Endothelial cell of umbilical vein (primary cell): ENCODE measurements at regions not wholly inside any gene's neighbourhood (a gene's known extent, or its start where the extent isn't known, plus 50 kb on each side); places are given as distances from the start of the nearest gene placed in this dataset.

Experiments
- BruUV-seq: library from RNA; stranded (reverse); fragments of 400-500 nt; replicated peaks from 2 replicates; lab custom pipeline; 2021; lab: Mats Ljungman, UMichigan
- CTCF ChIA-PET: fragments of 300-600, 350-600 bp; sonication (Branson Sonifier 250); formaldehyde crosslinking; loops from one replicate; lab custom pipeline; 2021; ENCODE audit warnings: antibody characterized with exemption, inconsistent platforms; lab: Charles Lee
- POLR2A ChIA-PET: fragments of 300-600, 350-600 bp; sonication (Branson Sonifier 250); formaldehyde crosslinking; loops from one replicate; lab custom pipeline; 2021; ENCODE audit warnings: antibody characterized with exemption, inconsistent platforms; lab: Charles Lee
- DNase-seq: peaks from one replicate; pipeline ENCODE4 v3.0.0-alpha.2; 2011; ENCODE audit warnings: low read depth, low spot score
- FAIRE-seq: peaks from 2 replicates; lab custom pipeline; 2011; peaks lifted over from hg19 to GRCh38; lab: Jason Lieb, UNC
- H2AFZ ChIP-seq: 2 replicates; pipeline ENCODE4 v1.6.0; 2012; ENCODE audit warnings: low read depth, low read length, control low read depth, inconsistent platforms
- H3K27ac ChIP-seq: 2 replicates; pipeline ENCODE4 v1.5.1; 2011; ENCODE audit warnings: low read depth, mild to moderate bottlenecking, control low read depth, low read length, moderate library complexity; ENCODE audit not compliant: insufficient read depth
- H3K27me3 ChIP-seq, 2 experiments: 2 replicates each; pipeline versions ENCODE4 v1.6.0 to v1.6.1; 2011; ENCODE audit warnings: low read length in 2 of 2, mixed read lengths in 1 of 2; ENCODE audit not compliant: control insufficient read depth in 2 of 2, insufficient read depth in 2 of 2
- H3K36me3 ChIP-seq, 2 experiments: 2 replicates in 1 of 2; 3 replicates in 1 of 2; pipeline ENCODE4 v1.5.1; 2011; ENCODE audit warnings: low read length in 2 of 2, mild to moderate bottlenecking in 1 of 2, moderate library complexity in 1 of 2; ENCODE audit not compliant: control insufficient read depth in 2 of 2, insufficient read depth in 2 of 2; ENCODE audit errors: extremely low read depth in 1 of 2
- H3K4me1 ChIP-seq: 3 replicates; pipeline ENCODE4 v1.5.1; 2011; ENCODE audit warnings: mild to moderate bottlenecking, low read length; ENCODE audit not compliant: control insufficient read depth, insufficient read depth; ENCODE audit errors: extremely low read depth
- H3K4me2 ChIP-seq: 2 replicates; pipeline ENCODE4 v1.6.1; 2011; ENCODE audit warnings: low read length, control low read depth, mixed read lengths; ENCODE audit not compliant: insufficient read depth
- H3K4me3 ChIP-seq, 3 experiments: fragments of 200-600 bp in 1 of 3; sonication (generic), shearing (Covaris generic) in 1 of 3; replicated peaks in 1 of 3; 2 replicates each; pipeline ENCODE4 v1.5.1; 2011 to 2016; ENCODE audit warnings: control low read depth in 3 of 3, low read length in 3 of 3, mild to moderate bottlenecking in 2 of 3, inconsistent platforms in 1 of 3, low read depth in 1 of 3, moderate library complexity in 1 of 3; ENCODE audit not compliant: insufficient read depth in 1 of 3
- H3K79me2 ChIP-seq: 2 replicates; pipeline ENCODE4 v1.6.0; 2012; ENCODE audit warnings: low read length, inconsistent platforms; ENCODE audit not compliant: control insufficient read depth, insufficient read depth
- H3K9ac ChIP-seq: replicated peaks from 2 replicates; pipeline ENCODE3; 2011; ENCODE audit warnings: low read length, control low read depth; ENCODE audit not compliant: insufficient read depth; ENCODE audit errors: extremely low read depth
- H3K9me1 ChIP-seq: replicated peaks from 3 replicates; pipeline ENCODE4 v1.6.0; 2011; ENCODE audit warnings: mild to moderate bottlenecking, low read length; ENCODE audit not compliant: control insufficient read depth, insufficient read depth; ENCODE audit errors: extremely low read depth
- H3K9me3 ChIP-seq: replicated peaks from 2 replicates; pipeline ENCODE4 v1.5.1; 2012; ENCODE audit warnings: low read length, inconsistent platforms; ENCODE audit not compliant: control insufficient read depth, insufficient read depth
- H4K20me1 ChIP-seq: replicated peaks from 2 replicates; pipeline ENCODE3; 2011; ENCODE audit warnings: mild to moderate bottlenecking, low read length; ENCODE audit not compliant: control insufficient read depth, insufficient read depth; ENCODE audit errors: extremely low read depth
- EZH2 ChIP-seq: IDR thresholded peaks from 2 replicates; pipeline ENCODE4 v1.6.1; 2012; ENCODE audit warnings: borderline replicate concordance, low read depth, mild to moderate bottlenecking, moderate library complexity, low read length, inconsistent platforms; ENCODE audit not compliant: severe bottlenecking
- FOS ChIP-seq: IDR thresholded peaks from 2 replicates; pipeline ENCODE4 v1.6.1; 2011; ENCODE audit warnings: mild to moderate bottlenecking, low read length, moderate library complexity, borderline replicate concordance; ENCODE audit not compliant: insufficient read depth
- GATA2 ChIP-seq: IDR thresholded peaks from 2 replicates; pipeline ENCODE4 v1.7.0; 2011; ENCODE audit warnings: low read depth, mild to moderate bottlenecking, moderate library complexity, mixed read lengths, low read length; ENCODE audit not compliant: insufficient read length, insufficient read depth
- JUN ChIP-seq: IDR thresholded peaks from 2 replicates; pipeline ENCODE4 v1.6.1; 2011; ENCODE audit warnings: borderline replicate concordance, low read depth; ENCODE audit not compliant: insufficient read length, insufficient read depth
- MYC ChIP-seq: IDR thresholded peaks from one replicate; pipeline ENCODE4 v1.6.1; 2011; ENCODE audit warnings: mild to moderate bottlenecking, low read depth, low read length
- POLR2A ChIP-seq: IDR thresholded peaks from 2 replicates; pipeline ENCODE4 v1.6.1; 2012; ENCODE audit warnings: low read depth, mild to moderate bottlenecking, control low read depth, low read length
- POLR2AphosphoS5 ChIP-seq: IDR thresholded peaks from 2 replicates; pipeline ENCODE4 v1.6.1; 2012; ENCODE audit warnings: low read depth, mild to moderate bottlenecking, control low read depth, low read length, moderate library complexity; ENCODE audit not compliant: insufficient read depth
- dilution Hi-C: fragments of 300-500 bp; cut with MboI; formaldehyde crosslinking; loops from one replicate; pipeline ENCODE4 v1.15.0; 2019; ENCODE audit warnings: low sequenced_read_pairs; ENCODE audit not compliant: extremely low pct_ligation_motif_present
- intact Hi-C: fragments of 100-400 bp; cut with micrococcal nuclease; formaldehyde crosslinking; loops from one replicate; pipeline ENCODE4 v1.10.0; 2022
- TF ChIP-seq, protein P1 (sequence below), 2 donors: IDR thresholded peaks; 1 replicate in 1 of 2; 2 replicates in 1 of 2; pipeline ENCODE4 v1.5.1; 2011; ENCODE audit warnings: low read length in 2 of 2, mild to moderate bottlenecking in 2 of 2, moderate library complexity in 2 of 2, control low read depth in 1 of 2, inconsistent platforms in 1 of 2, low read depth in 1 of 2; ENCODE audit not compliant: insufficient read depth in 1 of 2; ENCODE audit errors: extremely low read depth in 1 of 2
- TF ChIP-seq, protein P2 (sequence below): IDR thresholded peaks from 2 replicates; pipeline ENCODE4 v1.6.1; 2011; ENCODE audit not compliant: insufficient read depth, insufficient read length

DNA sequence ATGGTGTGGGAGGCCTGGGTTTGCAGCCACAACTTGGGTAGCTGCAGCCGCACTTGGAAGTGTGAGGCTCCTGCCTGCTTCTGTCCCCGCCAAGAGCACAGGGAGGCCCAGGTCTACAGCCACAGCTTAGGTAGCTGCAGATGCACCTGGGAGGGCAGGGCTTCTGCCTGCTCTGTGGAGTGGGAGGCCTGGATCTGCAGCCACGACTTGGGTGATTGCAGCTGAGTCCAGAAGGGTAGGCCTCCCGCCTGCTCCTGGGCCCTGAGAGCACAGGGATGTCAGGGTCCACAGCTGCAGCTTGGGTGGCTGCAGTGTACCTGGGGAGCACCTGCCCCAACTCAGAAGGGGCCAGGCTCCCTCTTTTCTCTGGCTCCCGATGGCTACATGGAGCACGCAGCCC lies 287.3 kb downstream of the AEBP2 start:
- FAIRE-seq (no peak), DNase-seq (no peak)
- Histone ChIP-seq H3K79me2 (no peaks in the 10 kb centered on the region), H3K9ac (no peak overlapping the region), H3K4me2 (no peak overlapping the region), H2AFZ (no peak overlapping the region), H3K4me3 (no peak overlapping the region), H3K27me3 (no peaks in the 10 kb centered on the region), H3K36me3 (no peaks in the 10 kb centered on the region), H3K4me1 (no peaks in the 10 kb centered on the region), H4K20me1 (no peaks in the 10 kb centered on the region), H3K27ac (no peak overlapping the region), H3K9me3 (no peaks in the 10 kb centered on the region), H3K9me1 (no peaks in the 10 kb centered on the region)
- dilution Hi-C loops: no loop called here
- TF ChIP-seq MYC: no peak
- no peak for TF ChIP-seq FOS
- no peak for TF ChIP-seq POLR2A
- no peak for TF ChIP-seq JUN
- no peak for TF ChIP-seq GATA2
- TF ChIP-seq, protein P1, sequence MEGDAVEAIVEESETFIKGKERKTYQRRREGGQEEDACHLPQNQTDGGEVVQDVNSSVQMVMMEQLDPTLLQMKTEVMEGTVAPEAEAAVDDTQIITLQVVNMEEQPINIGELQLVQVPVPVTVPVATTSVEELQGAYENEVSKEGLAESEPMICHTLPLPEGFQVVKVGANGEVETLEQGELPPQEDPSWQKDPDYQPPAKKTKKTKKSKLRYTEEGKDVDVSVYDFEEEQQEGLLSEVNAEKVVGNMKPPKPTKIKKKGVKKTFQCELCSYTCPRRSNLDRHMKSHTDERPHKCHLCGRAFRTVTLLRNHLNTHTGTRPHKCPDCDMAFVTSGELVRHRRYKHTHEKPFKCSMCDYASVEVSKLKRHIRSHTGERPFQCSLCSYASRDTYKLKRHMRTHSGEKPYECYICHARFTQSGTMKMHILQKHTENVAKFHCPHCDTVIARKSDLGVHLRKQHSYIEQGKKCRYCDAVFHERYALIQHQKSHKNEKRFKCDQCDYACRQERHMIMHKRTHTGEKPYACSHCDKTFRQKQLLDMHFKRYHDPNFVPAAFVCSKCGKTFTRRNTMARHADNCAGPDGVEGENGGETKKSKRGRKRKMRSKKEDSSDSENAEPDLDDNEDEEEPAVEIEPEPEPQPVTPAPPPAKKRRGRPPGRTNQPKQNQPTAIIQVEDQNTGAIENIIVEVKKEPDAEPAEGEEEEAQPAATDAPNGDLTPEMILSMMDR (IDR thresholded peaks at IDR 0.05; ENCODE audit: extremely low read depth in 1 of 2, insufficient read depth in 1 of 2, low read depth in 1 of 2, low read length in 2 of 2): no peak
- no peak for TF ChIP-seq POLR2AphosphoS5
- TF ChIP-seq, protein P2, sequence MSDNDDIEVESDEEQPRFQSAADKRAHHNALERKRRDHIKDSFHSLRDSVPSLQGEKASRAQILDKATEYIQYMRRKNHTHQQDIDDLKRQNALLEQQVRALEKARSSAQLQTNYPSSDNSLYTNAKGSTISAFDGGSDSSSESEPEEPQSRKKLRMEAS: no peak
- TF ChIP-seq EZH2: no peak
- intact Hi-C loops: no loop called here
- BruUV-seq: no TSS peak
- CTCF ChIA-PET: interaction anchor here (1.4 kb wide), 1 partner anchor 11 kb away, joined by 4 read pairs; no protein-coding TSS in a partner anchor
- POLR2A ChIA-PET: no interaction called here
